GM10248 (cell line): ENCODE measurements at regions not wholly inside any gene's neighbourhood (a gene's known extent, or its start where the extent isn't known, plus 50 kb on each side); places are given as distances from the start of the nearest gene placed in this dataset.
"Not testable (repeated sequence)": the region's sequence is repeated elsewhere in the genome, so short reads cannot be mapped to it uniquely, and the experiment has no call there.

Source experiments
- CTCF ChIA-PET: fragments of 300-600 bp; sonication (Branson Sonifier 250); formaldehyde crosslinking; extraction: SDS; loops from one replicate; lab custom pipeline; 2021; ENCODE audit warnings: antibody characterized with exemption; lab: Yijun Ruan, JAX
- POLR2A ChIA-PET: fragments of 350-650 bp; sonication (Branson Sonifier 250); formaldehyde crosslinking; extraction: SDS; loops from one replicate; lab custom pipeline; 2020; ENCODE audit warnings: antibody characterized with exemption; lab: Yijun Ruan, JAX
- DNase-seq: peaks from one replicate; pipeline ENCODE4 v3.0.0; 2012; ENCODE audit errors: extremely low spot score
- CTCF ChIP-seq: IDR thresholded peaks from 2 replicates; pipeline ENCODE4 v1.5.1; 2012; ENCODE audit warnings: mild to moderate bottlenecking, low read depth; ENCODE audit errors: extremely low read depth, missing control alignments, control extremely low read depth

GRCh38 chrX:111041018-111041462 lies 55.0 kb upstream of the PAK3 start:
- CTCF ChIA-PET = no interaction called here
- POLR2A ChIA-PET = no interaction called here
- no peak for DNase-seq
- no peak for TF ChIP-seq CTCF

GRCh38 chrX:111040377-111041017 lies 55.5 kb upstream of the PAK3 start:
- CTCF ChIA-PET = no interaction called here
- POLR2A ChIA-PET = no interaction called here
- DNase-seq = no peak
- TF ChIP-seq CTCF = no peak

- TF ChIP-seq CTCF = no peak
- DNase-seq = no peak
- CTCF ChIA-PET = no interaction called here
- POLR2A ChIA-PET = no interaction called here
Measured at GRCh38 chrX:111039606-111040005, 56.4 kb upstream of the PAK3 start.

GRCh38 chrX:111035991-111036390 lies 60.0 kb upstream of the PAK3 start:
- DNase-seq = no peak
- ChIA-PET POLR2A (no interaction called here), CTCF (no interaction called here)
- no peak for TF ChIP-seq CTCF

- ChIA-PET CTCF (no interaction called here), POLR2A (no interaction called here)
- no peak for DNase-seq
- no peak for TF ChIP-seq CTCF
Measured at GRCh38 chrX:111035256-111035655, 60.7 kb upstream of the PAK3 start.

GRCh38 chrX:111022998-111023397 lies 73.0 kb upstream of the PAK3 start:
- POLR2A ChIA-PET, CTCF ChIA-PET, DNase-seq: not testable (repeated sequence)

- TF ChIP-seq CTCF = no peak
- DNase-seq = no peak
- POLR2A ChIA-PET = no interaction called here
- CTCF ChIA-PET = no interaction called here
Measured at GRCh38 chrX:111020283-111020682, 75.7 kb upstream of the PAK3 start.
